CD14-positive monocyte (primary cell): ENCODE measurements at regions not wholly inside any gene's neighbourhood (a gene's known extent, or its start where the extent isn't known, plus 50 kb on each side); places are given as distances from the start of the nearest gene placed in this dataset.

Source experiments
- DNase-seq, 3 donors: peaks; one replicate each; pipeline ENCODE4 v3.0.0-alpha.2; 2011 to 2022
- H2AFZ ChIP-seq: 2 replicates; pipeline ENCODE4 v1.6.0; 2012; ENCODE audit warnings: mild to moderate bottlenecking, low read depth, low read length, inconsistent platforms; ENCODE audit not compliant: insufficient read depth, poor library complexity, severe bottlenecking
- H3K27ac ChIP-seq, 2 donors: 1 replicate in 1 of 2; 2 replicates in 1 of 2; pipeline ENCODE4 v1.5.1; 2012 to 2013; ENCODE audit warnings: low read length in 2 of 2, control low read depth in 1 of 2, inconsistent platforms in 1 of 2, low read depth in 1 of 2, mild to moderate bottlenecking in 1 of 2
- H3K27me3 ChIP-seq, 2 donors: one replicate each; pipeline versions ENCODE4 v1.6.0 to v1.6.1; 2011 to 2013; ENCODE audit warnings: low read length in 2 of 2; ENCODE audit not compliant: control insufficient read depth in 2 of 2, insufficient read depth in 2 of 2
- H3K36me3 ChIP-seq, 2 donors: replicated peaks in 1 of 2; 1 replicate in 1 of 2; 2 replicates in 1 of 2; pipeline versions ENCODE4 v1.5.1 to v1.6.1; 2012 to 2013; ENCODE audit warnings: low read length in 2 of 2, control low read depth in 1 of 2, inconsistent platforms in 1 of 2, mild to moderate bottlenecking in 1 of 2; ENCODE audit not compliant: insufficient read depth in 2 of 2, control insufficient read depth in 1 of 2
- H3K4me1 ChIP-seq, 2 donors: 1 replicate in 1 of 2; 2 replicates in 1 of 2; pipeline versions ENCODE4 v1.5.1 to v1.6.1; 2012 to 2013; ENCODE audit warnings: low read length in 2 of 2, control low read depth in 1 of 2, inconsistent platforms in 1 of 2, mild to moderate bottlenecking in 1 of 2, moderate library complexity in 1 of 2; ENCODE audit not compliant: insufficient read depth in 2 of 2, control insufficient read depth in 1 of 2
- H3K4me2 ChIP-seq: replicated peaks from 2 replicates; pipeline ENCODE3; 2012; ENCODE audit warnings: low read length, moderate library complexity, mild to moderate bottlenecking; ENCODE audit not compliant: poor library complexity, severe bottlenecking; ENCODE audit errors: extremely low read depth
- H3K4me3 ChIP-seq, 3 experiments: fragments of 200-600 bp in 1 of 3; sonication (generic) in 1 of 3; replicated peaks in 1 of 3; 1 replicate in 2 of 3; 2 replicates in 1 of 3; pipeline ENCODE4 v1.5.1; 2011 to 2013; ENCODE audit warnings: low read length in 3 of 3, mild to moderate bottlenecking in 3 of 3, control low read depth in 2 of 3, low read depth in 2 of 3, inconsistent platforms in 1 of 3, moderate library complexity in 1 of 3
- H3K79me2 ChIP-seq: 2 replicates; pipeline ENCODE4 v1.6.0; 2012; ENCODE audit warnings: mild to moderate bottlenecking, control low read depth, inconsistent platforms, low read length, moderate library complexity; ENCODE audit not compliant: insufficient read depth
- H3K9ac ChIP-seq: 2 replicates; pipeline ENCODE4 v1.6.0; 2017; ENCODE audit warnings: low read length, mild to moderate bottlenecking; ENCODE audit not compliant: insufficient read depth, poor library complexity, severe bottlenecking
- H3K9me3 ChIP-seq, 2 donors: replicated peaks in 1 of 2; 1 replicate in 1 of 2; 2 replicates in 1 of 2; pipeline versions ENCODE4 v1.5.1 to v1.6.1; 2012 to 2013; ENCODE audit warnings: low read length in 2 of 2, control low read depth in 1 of 2; ENCODE audit not compliant: control insufficient read depth in 1 of 2, insufficient read depth in 1 of 2
- H4K20me1 ChIP-seq: 2 replicates; pipeline ENCODE4 v1.6.0; 2012; ENCODE audit warnings: mild to moderate bottlenecking, low read length, control low read depth, moderate library complexity; ENCODE audit not compliant: insufficient read depth
- H3K27ac Mint-ChIP-seq, 7 donors: one replicate each; pipeline ENCODE4 v1.8.0; 2020; ENCODE audit warnings: mild to moderate bottlenecking in 7 of 7, mixed read lengths in 7 of 7, moderate library complexity in 6 of 7, inconsistent platforms in 2 of 7
- H3K27me3 Mint-ChIP-seq, 3 donors: one replicate each; pipeline ENCODE4 v1.8.0; 2021 to 2022; ENCODE audit warnings: low read depth in 3 of 3, mild to moderate bottlenecking in 3 of 3, mixed read lengths in 3 of 3, moderate library complexity in 3 of 3, inconsistent platforms in 1 of 3
- H3K36me3 Mint-ChIP-seq, 2 donors: one replicate each; pipeline ENCODE4 v1.8.0; 2020; ENCODE audit warnings: mixed read lengths in 2 of 2, inconsistent platforms in 1 of 2, mild to moderate bottlenecking in 1 of 2
- H3K4me1 Mint-ChIP-seq: one replicate; pipeline ENCODE4 v1.8.0; 2020; ENCODE audit warnings: mild to moderate bottlenecking, mixed read lengths
- H3K4me3 Mint-ChIP-seq, 2 donors: one replicate each; pipeline ENCODE4 v1.8.0; 2020; ENCODE audit warnings: mild to moderate bottlenecking in 2 of 2, mixed read lengths in 2 of 2, moderate library complexity in 1 of 2
- H3K9me3 Mint-ChIP-seq, 7 donors: one replicate each; pipeline ENCODE4 v1.8.0; 2020 to 2022; ENCODE audit warnings: mixed read lengths in 7 of 7, mild to moderate bottlenecking in 6 of 7, moderate library complexity in 6 of 7, inconsistent platforms in 2 of 7
- WGBS: methylation state at CpG from one replicate; pipeline ENCODE4 v1.1.5; 2013; ENCODE audit warnings: missing lambda C conversion rate; ENCODE audit not compliant: insufficient coverage; 5-methylcytosine and 5-hydroxymethylcytosine counted together
- intact Hi-C, 2 donors: fragments of 100-400 bp; cut with micrococcal nuclease; formaldehyde crosslinking; loops; one replicate each; pipeline versions ENCODE4 v1.15.0 to v1.15.1; 2023
- TF ChIP-seq, protein P1 (sequence below): fragments of 200-600 bp; IDR thresholded peaks from one replicate; pipeline ENCODE4 v1.8.0; 2022; ENCODE audit warnings: antibody characterized with exemption, mild to moderate bottlenecking

- Histone ChIP-seq H3K79me2 (no peaks in the 10 kb centered on the region), H3K27me3 (no peaks in the 10 kb centered on the region), H3K9me3 (peaks cover 6 to 7% of the 10 kb centered on the region in 2 donors), H3K9ac (no peak overlapping the region), H3K4me3 (no peak overlapping the region), H3K4me1 (no peaks in the 10 kb centered on the region), H3K36me3 (no peaks in the 10 kb centered on the region), H3K27ac (no peak overlapping the region), H3K4me2 (no peak overlapping the region), H4K20me1 (no peaks in the 10 kb centered on the region), H2AFZ (no peak overlapping the region)
- intact Hi-C loops = no loop called here
- Mint-ChIP-seq H3K4me1 (no peaks in the 10 kb centered on the region), H3K27ac (no peak overlapping the region), H3K4me3 (no peak overlapping the region), H3K36me3 (no peaks in the 10 kb centered on the region), H3K27me3 (no peaks in the 10 kb centered on the region), H3K9me3 (peaks cover 0 to 15% (median 6%) of the 10 kb centered on the region in 7 donors)
- TF ChIP-seq, protein P1, sequence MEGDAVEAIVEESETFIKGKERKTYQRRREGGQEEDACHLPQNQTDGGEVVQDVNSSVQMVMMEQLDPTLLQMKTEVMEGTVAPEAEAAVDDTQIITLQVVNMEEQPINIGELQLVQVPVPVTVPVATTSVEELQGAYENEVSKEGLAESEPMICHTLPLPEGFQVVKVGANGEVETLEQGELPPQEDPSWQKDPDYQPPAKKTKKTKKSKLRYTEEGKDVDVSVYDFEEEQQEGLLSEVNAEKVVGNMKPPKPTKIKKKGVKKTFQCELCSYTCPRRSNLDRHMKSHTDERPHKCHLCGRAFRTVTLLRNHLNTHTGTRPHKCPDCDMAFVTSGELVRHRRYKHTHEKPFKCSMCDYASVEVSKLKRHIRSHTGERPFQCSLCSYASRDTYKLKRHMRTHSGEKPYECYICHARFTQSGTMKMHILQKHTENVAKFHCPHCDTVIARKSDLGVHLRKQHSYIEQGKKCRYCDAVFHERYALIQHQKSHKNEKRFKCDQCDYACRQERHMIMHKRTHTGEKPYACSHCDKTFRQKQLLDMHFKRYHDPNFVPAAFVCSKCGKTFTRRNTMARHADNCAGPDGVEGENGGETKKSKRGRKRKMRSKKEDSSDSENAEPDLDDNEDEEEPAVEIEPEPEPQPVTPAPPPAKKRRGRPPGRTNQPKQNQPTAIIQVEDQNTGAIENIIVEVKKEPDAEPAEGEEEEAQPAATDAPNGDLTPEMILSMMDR = no peak
- DNase-seq = no peak
- no CpG with 5 or more reads among the region's 5 CpGs for WGBS
Measured at GRCh38 chr3:106827515-106828213, 549.6 kb upstream of the CCDC54 start.

DNA sequence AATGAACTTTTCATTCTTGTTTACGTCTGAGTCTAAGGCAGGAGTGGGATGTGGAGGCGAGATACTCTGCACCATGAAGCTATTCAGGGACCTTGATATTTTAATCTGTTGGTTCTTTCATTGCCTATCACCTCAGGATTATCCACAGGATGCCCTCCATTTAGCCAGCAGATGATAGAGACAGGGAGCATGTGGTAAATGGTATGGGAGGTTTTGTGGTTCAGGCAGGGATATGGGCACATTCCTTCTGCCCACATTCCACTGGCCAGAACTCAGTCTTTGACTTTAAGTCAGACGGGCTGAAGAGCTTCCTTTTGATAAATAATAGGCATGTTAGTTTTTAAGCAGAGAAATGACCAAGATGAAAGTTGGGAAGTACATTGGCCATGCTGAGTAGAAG is 548.0 kb upstream of the CCDC54 start:
- intact Hi-C loops = no loop called here
- Histone ChIP-seq H3K27me3 (no peaks in the 10 kb centered on the region), H2AFZ (no peak overlapping the region), H3K36me3 (no peaks in the 10 kb centered on the region), H3K4me3 (no peak overlapping the region), H3K4me1 (no peaks in the 10 kb centered on the region), H3K4me2 (no peak overlapping the region), H3K9me3 (peaks cover 6 to 7% of the 10 kb centered on the region in 2 donors), H3K79me2 (no peaks in the 10 kb centered on the region), H4K20me1 (no peaks in the 10 kb centered on the region), H3K27ac (no peak overlapping the region), H3K9ac (no peak overlapping the region)
- Mint-ChIP-seq H3K9me3 (peaks cover 0 to 15% (median 5%) of the 10 kb centered on the region in 7 donors), H3K27ac (no peak overlapping the region), H3K4me1 (no peaks in the 10 kb centered on the region), H3K36me3 (no peaks in the 10 kb centered on the region), H3K4me3 (no peak overlapping the region), H3K27me3 (no peaks in the 10 kb centered on the region)
- no peak for DNase-seq
- WGBS = 100% methylated on average over 1 of the region's 3 CpGs
- TF ChIP-seq, protein P1 = no peak
